Thoracic aorta (tissue), 2 donors: ENCODE measurements at regions not wholly inside any gene's neighbourhood (a gene's known extent, or its start where the extent isn't known, plus 50 kb on each side); places are given as distances from the start of the nearest gene placed in this dataset.

ENCODE experiments used
- ATAC-seq: fragments of 150-250 bp; one replicate; pipeline ENCODE4 v1.8.0; 2017; ENCODE audit warnings: low read depth; ENCODE audit not compliant: insufficient number of reproducible peaks, low FRiP score
- DNase-seq: peaks from one replicate; pipeline ENCODE4 v3.0.0-alpha.2; 2020; ENCODE audit warnings: low spot score
- H3K27ac ChIP-seq, 2 donors: fragments of 200-600 bp; sonication (generic); 1 replicate in 1 of 2; 2 replicates in 1 of 2; pipeline ENCODE4 v1.5.1; 2016; ENCODE audit warnings: mild to moderate bottlenecking in 2 of 2, moderate library complexity in 2 of 2
- H3K27me3 ChIP-seq: fragments of 200-600 bp; sonication (generic); replicated peaks from 2 replicates; pipeline ENCODE4 v1.6.0; 2016; ENCODE audit warnings: mild to moderate bottlenecking; ENCODE audit not compliant: insufficient read depth
- H3K36me3 ChIP-seq: fragments of 200-600 bp; sonication (generic); one replicate; pipeline ENCODE4 v1.5.1; 2016
- H3K4me1 ChIP-seq, 2 donors: fragments of 200-600 bp; sonication (generic); 1 replicate in 1 of 2; 2 replicates in 1 of 2; pipeline versions ENCODE4 v1.5.1 to v1.6.0; 2016; ENCODE audit warnings: low read depth in 2 of 2, mild to moderate bottlenecking in 1 of 2; ENCODE audit not compliant: control insufficient read depth in 1 of 2
- H3K4me3 ChIP-seq: fragments of 200-600 bp; sonication (generic); 2 replicates; pipeline ENCODE4 v1.5.1; 2016; ENCODE audit warnings: mild to moderate bottlenecking
- H3K9me3 ChIP-seq: fragments of 200-600 bp; sonication (generic); 2 replicates; pipeline ENCODE4 v1.5.1; 2016
- CTCF ChIP-seq: fragments of 200-600 bp; sonication (generic); IDR thresholded peaks from one replicate; pipeline ENCODE4 v1.5.1; 2019; ENCODE audit warnings: antibody characterized with exemption

GRCh38 chr2:57434972-57435371, 611.6 kb upstream of the VRK2 start:
- no peak for TF ChIP-seq CTCF
- Histone ChIP-seq H3K27ac (no peak overlapping the region), H3K36me3 (no peaks in the 10 kb centered on the region), H3K9me3 (no peaks in the 10 kb centered on the region), H3K4me1 (no peaks in the 10 kb centered on the region), H3K27me3 (no peaks in the 10 kb centered on the region), H3K4me3 (no peak overlapping the region)
- DNase-seq, result no peak
- no peak for ATAC-seq

GRCh38 chr2:57437077-57437476, 609.5 kb upstream of the VRK2 start:
- H3K4me3 ChIP-seq, result no peak overlapping the region
- H3K4me1 ChIP-seq, result no peaks in the 10 kb centered on the region
- no peaks in the 10 kb centered on the region for H3K27me3 ChIP-seq
- DNase-seq (no peak), ATAC-seq (no peak)
- no peaks in the 10 kb centered on the region for H3K9me3 ChIP-seq
- no peaks in the 10 kb centered on the region for H3K36me3 ChIP-seq
- H3K27ac ChIP-seq, result no peak overlapping the region
- TF ChIP-seq CTCF, result no peak

GRCh38 chr2:57440437-57440836, 606.2 kb upstream of the VRK2 start:
- H3K27ac ChIP-seq, result no peak overlapping the region
- H3K36me3 ChIP-seq, result no peaks in the 10 kb centered on the region
- H3K27me3 ChIP-seq, result no peaks in the 10 kb centered on the region
- no peak for ATAC-seq
- no peak overlapping the region for H3K4me3 ChIP-seq
- H3K4me1 ChIP-seq, result no peaks in the 10 kb centered on the region
- no peak for TF ChIP-seq CTCF
- DNase-seq, result no peak
- no peaks in the 10 kb centered on the region for H3K9me3 ChIP-seq

GRCh38 chr2:57443086-57443485, 603.5 kb upstream of the VRK2 start:
- Histone ChIP-seq H3K9me3 (no peaks in the 10 kb centered on the region), H3K27ac (no peak overlapping the region), H3K4me3 (no peak overlapping the region), H3K27me3 (no peaks in the 10 kb centered on the region), H3K4me1 (no peaks in the 10 kb centered on the region), H3K36me3 (no peaks in the 10 kb centered on the region)
- ATAC-seq (no peak), DNase-seq (no peak)
- TF ChIP-seq CTCF, result no peak

- H3K27ac ChIP-seq, result no peak overlapping the region
- H3K4me1 ChIP-seq, result no peaks in the 10 kb centered on the region
- ATAC-seq (no peak), DNase-seq (no peak)
- no peak overlapping the region for H3K4me3 ChIP-seq
- no peaks in the 10 kb centered on the region for H3K9me3 ChIP-seq
- H3K36me3 ChIP-seq, result no peaks in the 10 kb centered on the region
- no peaks in the 10 kb centered on the region for H3K27me3 ChIP-seq
- no peak for TF ChIP-seq CTCF
Observed at GRCh38 chr2:57443973-57444521, 602.6 kb upstream of the VRK2 start.
